ENCODE measurements at regions not wholly inside any gene's neighbourhood (a gene's known extent, or its start where the extent isn't known, plus 50 kb on each side); places are given as distances from the start of the nearest gene placed in this dataset.

GRCh38 chr2:41941831-41942230 is 106.0 kb upstream of the PKDCC start:
- no peak for DNase-seq
- H3K79me2 ChIP-seq (ENCODE audit: low read length) = no peaks in the 10 kb centered on the region
- H3K4me3 ChIP-seq (ENCODE audit: low read length) = no peak overlapping the region

GRCh38 chr2:41942278-41942677 is 105.5 kb upstream of the PKDCC start:
- Histone ChIP-seq H3K27ac (ENCODE audit: low read length) (no peak overlapping the region), H3K9me3 (replicated peaks; ENCODE audit: insufficient read depth, low read length) (no peaks in the 10 kb centered on the region), H2AFZ (ENCODE audit: low read length) (no peak overlapping the region), H3K9me2 (replicated peaks; ENCODE audit: insufficient read depth, low read length) (no peaks in the 10 kb centered on the region), H3K36me3 (replicated peaks; ENCODE audit: insufficient read depth, low read length) (no peaks in the 10 kb centered on the region), H3K4me3 (ENCODE audit: low read length) (no peak overlapping the region), H3K27me3 (replicated peaks; ENCODE audit: insufficient read depth, low read length) (no peaks in the 10 kb centered on the region), H4K20me1 (ENCODE audit: insufficient read depth, low read length) (no peaks in the 10 kb centered on the region), H3K79me2 (ENCODE audit: low read length) (no peaks in the 10 kb centered on the region), H3K9ac (ENCODE audit: low read length) (no peak overlapping the region), H3K4me1 (ENCODE audit: low read length) (no peaks in the 10 kb centered on the region), H3F3A (ENCODE audit: insufficient read depth, low read length) (no peaks in the 10 kb centered on the region), H3K4me2 (ENCODE audit: low read depth, low read length) (no peak overlapping the region)
- TF ChIP-seq EZH2 (optimal IDR thresholded peaks at IDR 0.05; ENCODE audit: low read depth, low read length) = no peak
- no peak for TF ChIP-seq CTCF (IDR thresholded peaks at IDR 0.05; ENCODE audit: low read length)
- TF ChIP-seq EZH2phosphoT487 (IDR thresholded peaks at IDR 0.05; ENCODE audit: low read length) = no peak
- no peak for DNase-seq

More at GRCh38 chr2:41941831-41942230, 106.0 kb upstream of the PKDCC start:
- H3K4me2 ChIP-seq (ENCODE audit: low read depth, low read length) = no peak overlapping the region
- no peaks in the 10 kb centered on the region for H3K36me3 ChIP-seq (replicated peaks; ENCODE audit: insufficient read depth, low read length)
- no peak for TF ChIP-seq CTCF (IDR thresholded peaks at IDR 0.05; ENCODE audit: low read length)
- TF ChIP-seq EZH2phosphoT487 (IDR thresholded peaks at IDR 0.05; ENCODE audit: low read length) = no peak
- TF ChIP-seq EZH2 (optimal IDR thresholded peaks at IDR 0.05; ENCODE audit: low read depth, low read length) = no peak
- H3K27ac ChIP-seq (ENCODE audit: low read length) = no peak overlapping the region
- no peaks in the 10 kb centered on the region for H3K27me3 ChIP-seq (replicated peaks; ENCODE audit: insufficient read depth, low read length)
- H3F3A ChIP-seq (ENCODE audit: insufficient read depth, low read length) = no peaks in the 10 kb centered on the region
- no peaks in the 10 kb centered on the region for H4K20me1 ChIP-seq (ENCODE audit: insufficient read depth, low read length)
- no peaks in the 10 kb centered on the region for H3K9me2 ChIP-seq (replicated peaks; ENCODE audit: insufficient read depth, low read length)
- no peak overlapping the region for H2AFZ ChIP-seq (ENCODE audit: low read length)
- H3K9ac ChIP-seq (ENCODE audit: low read length) = no peak overlapping the region
- no peaks in the 10 kb centered on the region for H3K9me3 ChIP-seq (replicated peaks; ENCODE audit: insufficient read depth, low read length)
- no peaks in the 10 kb centered on the region for H3K4me1 ChIP-seq (ENCODE audit: low read length)

- H3K27me3 ChIP-seq (replicated peaks; ENCODE audit: insufficient read depth, low read length) = no peaks in the 10 kb centered on the region
Observed at GRCh38 chr2:41943159-41943558, 104.7 kb upstream of the PKDCC start.

More at GRCh38 chr2:41943159-41943558, 104.7 kb upstream of the PKDCC start:
- Histone ChIP-seq H3F3A (ENCODE audit: insufficient read depth, low read length) (no peaks in the 10 kb centered on the region), H3K4me3 (ENCODE audit: low read length) (no peak overlapping the region), H3K27ac (ENCODE audit: low read length) (no peak overlapping the region), H3K9me3 (replicated peaks; ENCODE audit: insufficient read depth, low read length) (no peaks in the 10 kb centered on the region), H3K79me2 (ENCODE audit: low read length) (no peaks in the 10 kb centered on the region), H3K9me2 (replicated peaks; ENCODE audit: insufficient read depth, low read length) (no peaks in the 10 kb centered on the region), H3K9ac (ENCODE audit: low read length) (no peak overlapping the region), H4K20me1 (ENCODE audit: insufficient read depth, low read length) (no peaks in the 10 kb centered on the region), H3K4me2 (ENCODE audit: low read depth, low read length) (no peak overlapping the region), H3K36me3 (replicated peaks; ENCODE audit: insufficient read depth, low read length) (no peaks in the 10 kb centered on the region), H2AFZ (ENCODE audit: low read length) (no peak overlapping the region), H3K4me1 (ENCODE audit: low read length) (no peaks in the 10 kb centered on the region)
- no peak for TF ChIP-seq CTCF (IDR thresholded peaks at IDR 0.05; ENCODE audit: low read length)
- TF ChIP-seq EZH2phosphoT487 (IDR thresholded peaks at IDR 0.05; ENCODE audit: low read length) = no peak
- TF ChIP-seq EZH2 (optimal IDR thresholded peaks at IDR 0.05; ENCODE audit: low read depth, low read length) = no peak
- DNase-seq = no peak

Measured in MM.1S (cell line).